ENCODE measurements at regions not wholly inside any gene's neighbourhood (a gene's known extent, or its start where the extent isn't known, plus 50 kb on each side); places are given as distances from the start of the nearest gene placed in this dataset.

DNA sequence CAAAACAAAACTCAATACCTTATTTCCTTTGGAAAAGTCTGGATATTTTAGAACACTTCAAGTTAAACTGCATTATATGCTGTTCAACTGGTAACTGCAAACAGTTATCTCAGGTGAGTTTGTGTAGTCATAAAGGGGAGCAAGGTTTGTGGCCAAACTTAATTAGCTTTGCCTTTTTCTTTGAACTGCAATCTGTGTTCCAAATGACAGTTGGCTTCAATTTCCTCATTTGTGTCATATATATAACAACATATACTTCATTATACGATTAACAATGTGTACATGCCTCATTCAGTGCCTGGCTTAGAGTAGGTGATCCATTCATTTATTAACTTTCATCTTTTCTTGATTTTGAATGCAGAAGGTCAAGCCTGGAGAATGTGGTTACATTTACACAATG lies 55.8 kb downstream of the KCNE4 start:
- intact Hi-C loops (cut with micrococcal nuclease) = loop anchor here (10.0 kb wide), 1 partner anchor 133 kb away; no protein-coding TSS in a partner anchor
- no peak for ATAC-seq
- H3K27me3 Mint-ChIP-seq = peaks cover 3% of the 10 kb centered on the region
- TF ChIP-seq, protein P1, sequence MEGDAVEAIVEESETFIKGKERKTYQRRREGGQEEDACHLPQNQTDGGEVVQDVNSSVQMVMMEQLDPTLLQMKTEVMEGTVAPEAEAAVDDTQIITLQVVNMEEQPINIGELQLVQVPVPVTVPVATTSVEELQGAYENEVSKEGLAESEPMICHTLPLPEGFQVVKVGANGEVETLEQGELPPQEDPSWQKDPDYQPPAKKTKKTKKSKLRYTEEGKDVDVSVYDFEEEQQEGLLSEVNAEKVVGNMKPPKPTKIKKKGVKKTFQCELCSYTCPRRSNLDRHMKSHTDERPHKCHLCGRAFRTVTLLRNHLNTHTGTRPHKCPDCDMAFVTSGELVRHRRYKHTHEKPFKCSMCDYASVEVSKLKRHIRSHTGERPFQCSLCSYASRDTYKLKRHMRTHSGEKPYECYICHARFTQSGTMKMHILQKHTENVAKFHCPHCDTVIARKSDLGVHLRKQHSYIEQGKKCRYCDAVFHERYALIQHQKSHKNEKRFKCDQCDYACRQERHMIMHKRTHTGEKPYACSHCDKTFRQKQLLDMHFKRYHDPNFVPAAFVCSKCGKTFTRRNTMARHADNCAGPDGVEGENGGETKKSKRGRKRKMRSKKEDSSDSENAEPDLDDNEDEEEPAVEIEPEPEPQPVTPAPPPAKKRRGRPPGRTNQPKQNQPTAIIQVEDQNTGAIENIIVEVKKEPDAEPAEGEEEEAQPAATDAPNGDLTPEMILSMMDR (IDR thresholded peaks at IDR 0.05) = no peak
- ChIA-PET CTCF (no interaction called here), POLR2A (no interaction called here)
- no peaks in the 10 kb centered on the region for H3K36me3 Mint-ChIP-seq (ENCODE audit: low read depth)
- H3K27ac Mint-ChIP-seq = no peak overlapping the region
- DNase-seq = no peak
- peaks cover 2% of the 10 kb centered on the region for H3K9me3 Mint-ChIP-seq
- no peak overlapping the region for H3K4me3 Mint-ChIP-seq
- no peaks in the 10 kb centered on the region for H3K4me1 Mint-ChIP-seq (ENCODE audit: low read depth)

DNA sequence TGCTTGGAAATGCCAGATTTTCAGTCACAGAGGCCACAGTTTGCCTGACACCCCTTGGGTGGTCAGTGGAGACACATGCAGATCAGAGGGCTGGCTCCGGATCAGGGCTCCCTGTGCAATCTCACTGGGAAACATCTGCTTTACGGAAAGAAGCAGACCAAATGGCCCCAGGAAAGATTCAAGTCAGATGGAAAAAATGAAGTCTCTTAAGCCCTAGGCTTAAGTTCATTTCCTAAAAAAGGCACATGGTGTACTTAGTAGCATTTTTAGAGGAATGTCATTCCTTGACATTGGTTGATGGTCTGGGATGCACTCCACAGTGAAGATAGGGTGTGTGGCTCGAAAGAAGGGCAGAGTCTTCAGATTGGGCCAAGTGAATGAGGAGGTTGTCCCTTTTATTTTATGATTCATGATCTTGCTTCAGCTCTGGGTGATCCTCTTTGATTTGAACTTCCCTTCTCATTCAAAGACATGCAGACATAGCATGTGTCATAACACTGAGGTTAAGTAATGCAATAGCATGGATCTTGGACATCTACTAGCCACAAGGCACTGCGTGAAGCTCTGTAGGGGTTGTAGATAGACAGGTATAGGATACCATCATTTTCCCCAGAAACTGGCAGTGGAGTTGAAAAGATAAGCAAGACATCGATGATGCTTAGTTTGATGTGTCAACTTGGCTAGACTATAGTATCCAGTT lies 56.5 kb downstream of the KCNE4 start:
- TF ChIP-seq, protein P1 (IDR thresholded peaks at IDR 0.05) = no peak
- no peak for ATAC-seq
- Mint-ChIP-seq H3K27ac (no peak overlapping the region), H3K27me3 (peaks cover 3% of the 10 kb centered on the region), H3K9me3 (peaks cover 2% of the 10 kb centered on the region), H3K4me1 (ENCODE audit: low read depth) (no peaks in the 10 kb centered on the region), H3K36me3 (ENCODE audit: low read depth) (no peaks in the 10 kb centered on the region), H3K4me3 (no peak overlapping the region)
- CTCF ChIA-PET = no interaction called here
- DNase-seq = no peak
- POLR2A ChIA-PET = no interaction called here
- intact Hi-C loops (cut with micrococcal nuclease) = loop anchor here (10.0 kb wide), 1 partner anchor 134 kb away; no protein-coding TSS in a partner anchor

DNA sequence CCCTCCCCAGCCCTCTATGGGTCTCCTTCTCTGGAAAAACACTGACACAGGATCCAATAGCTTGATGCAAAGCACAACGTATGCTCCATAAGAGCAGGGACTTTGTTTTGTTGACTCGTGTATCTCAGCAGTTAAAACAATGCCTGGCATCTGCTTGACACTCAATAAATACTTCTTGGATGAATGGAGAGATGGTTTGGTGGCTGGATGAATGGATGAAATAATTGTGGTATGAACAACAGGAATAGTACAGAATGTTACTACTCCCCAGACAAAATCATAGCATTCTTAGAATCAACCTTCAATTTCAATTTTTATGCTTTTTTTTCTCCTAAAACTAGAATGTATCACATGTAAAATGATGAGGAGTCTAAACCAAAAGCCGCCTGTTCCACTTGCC lies 57.4 kb downstream of the KCNE4 start:
- Mint-ChIP-seq H3K36me3 (ENCODE audit: low read depth) (no peaks in the 10 kb centered on the region), H3K27ac (no peak overlapping the region), H3K27me3 (peaks cover 3% of the 10 kb centered on the region), H3K9me3 (peaks cover 2% of the 10 kb centered on the region), H3K4me1 (ENCODE audit: low read depth) (no peaks in the 10 kb centered on the region), H3K4me3 (no peak overlapping the region)
- DNase-seq (no peak), ATAC-seq (no peak)
- ChIA-PET CTCF (no interaction called here), POLR2A (no interaction called here)
- TF ChIP-seq, protein P1 (IDR thresholded peaks at IDR 0.05) = no peak
- intact Hi-C loops (cut with micrococcal nuclease) = loop anchor here (10.0 kb wide), 1 partner anchor 135 kb away; no protein-coding TSS in a partner anchor

DNA sequence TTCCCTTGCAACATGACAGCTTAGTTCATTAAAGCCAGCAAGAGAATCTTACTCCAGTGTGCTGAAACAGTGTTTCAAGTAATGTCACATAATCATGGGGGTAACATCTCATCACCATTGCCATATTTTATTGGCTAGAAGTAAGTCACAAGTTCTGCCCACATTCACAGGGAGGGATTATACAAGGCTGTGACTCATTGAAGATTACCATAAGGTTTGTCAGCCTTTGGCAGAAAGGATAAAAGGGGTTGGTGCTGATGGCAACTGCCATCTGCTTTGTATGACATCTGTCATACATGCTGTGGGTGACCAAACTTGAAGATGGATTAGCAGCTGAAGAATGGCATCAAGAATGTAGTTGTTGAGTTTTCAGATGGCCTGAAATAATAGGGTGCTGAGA lies 61.2 kb downstream of the KCNE4 start:
- CTCF ChIA-PET = no interaction called here
- Mint-ChIP-seq H3K9me3 (peaks cover 2% of the 10 kb centered on the region), H3K36me3 (ENCODE audit: low read depth) (no peaks in the 10 kb centered on the region), H3K4me3 (no peak overlapping the region), H3K27ac (no peak overlapping the region), H3K27me3 (peaks cover 1% of the 10 kb centered on the region), H3K4me1 (ENCODE audit: low read depth) (no peaks in the 10 kb centered on the region)
- intact Hi-C loops (cut with micrococcal nuclease) = no loop called here
- TF ChIP-seq, protein P1 (IDR thresholded peaks at IDR 0.05) = no peak
- no peak for DNase-seq
- ATAC-seq = no peak
- POLR2A ChIA-PET = no interaction called here

DNA sequence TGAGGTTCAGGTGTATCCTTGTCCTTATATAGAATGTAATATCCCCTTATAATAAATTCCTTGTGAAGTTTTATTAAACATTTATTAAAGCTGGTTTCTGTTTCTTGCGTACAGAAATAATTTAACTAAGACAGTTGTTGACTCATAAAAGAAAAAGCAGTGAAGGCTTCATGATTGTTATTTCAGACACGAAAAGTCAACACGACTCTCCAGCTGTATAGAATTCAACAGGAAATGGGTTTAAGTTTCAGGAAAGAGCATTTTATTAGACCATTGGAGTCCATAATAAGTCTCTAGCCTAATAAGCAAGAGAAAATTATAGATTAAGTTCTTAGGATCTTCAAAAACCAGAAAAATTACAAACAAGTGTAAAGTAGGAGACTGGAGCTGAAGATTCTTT lies 62.2 kb downstream of the KCNE4 start:
- no peak overlapping the region for H3K4me3 Mint-ChIP-seq
- H3K27me3 Mint-ChIP-seq = peaks cover 1% of the 10 kb centered on the region
- intact Hi-C loops (cut with micrococcal nuclease) = no loop called here
- peaks cover 2% of the 10 kb centered on the region for H3K9me3 Mint-ChIP-seq
- H3K4me1 Mint-ChIP-seq (ENCODE audit: low read depth) = no peaks in the 10 kb centered on the region
- no peak for ATAC-seq
- TF ChIP-seq, protein P1 (IDR thresholded peaks at IDR 0.05) = no peak
- ChIA-PET CTCF (no interaction called here), POLR2A (no interaction called here)
- H3K36me3 Mint-ChIP-seq (ENCODE audit: low read depth) = no peaks in the 10 kb centered on the region
- no peak overlapping the region for H3K27ac Mint-ChIP-seq
- DNase-seq = no peak

Measured in activated CD8-positive, alpha-beta T cell treated with anti-CD3 and anti-CD28 coated beads for 36 hours (primary cell).